Brain microvascular endothelial cell (primary cell): ENCODE measurements at regions not wholly inside any gene's neighbourhood (a gene's known extent, or its start where the extent isn't known, plus 50 kb on each side); places are given as distances from the start of the nearest gene placed in this dataset.
A peak's percentile ranks its signal among the peaks of the same experiment; 100 is the strongest.

Experiments
- DNase-seq: peaks from one replicate; pipeline ENCODE4 v3.0.0-alpha.2; 2020
- H3K27ac ChIP-seq: fragments of 250-450 bp; sonication (Bioruptor Pico); 2 replicates; pipeline ENCODE4 v1.5.1; 2020; ENCODE audit warnings: mild to moderate bottlenecking, moderate library complexity
- H3K27me3 ChIP-seq: fragments of 250-450 bp; sonication (Bioruptor Pico); replicated peaks from 2 replicates; pipeline ENCODE4 v1.5.1; 2020; ENCODE audit warnings: mild to moderate bottlenecking
- H3K36me3 ChIP-seq: fragments of 250-450 bp; sonication (Bioruptor Pico); replicated peaks from 2 replicates; pipeline ENCODE4 v1.5.1; 2020; ENCODE audit warnings: mild to moderate bottlenecking
- H3K4me3 ChIP-seq: 2 replicates; pipeline ENCODE4 v1.5.1; 2011; ENCODE audit warnings: low read depth, mild to moderate bottlenecking, control low read depth, low read length, moderate library complexity
- in situ Hi-C: cut with HindIII; loops from 2 replicates; pipeline ENCODE4 v1.10.0; 2017; ENCODE audit warnings: low sequenced_read_pairs, low pct_ligation_motif_present
- TF ChIP-seq, protein P1 (sequence below): IDR thresholded peaks from 2 replicates; pipeline ENCODE4 v1.5.1; 2011; ENCODE audit warnings: low read depth, mild to moderate bottlenecking, moderate library complexity, low read length, control low read depth, inconsistent platforms; ENCODE audit errors: missing control alignments

- peak; percentile 40 for DNase-seq
- H3K4me3 ChIP-seq = no peak overlapping the region
- H3K27ac ChIP-seq = no peak overlapping the region
- H3K27me3 ChIP-seq = no peaks in the 10 kb centered on the region
- in situ Hi-C loops = no loop called here
- TF ChIP-seq, protein P1, sequence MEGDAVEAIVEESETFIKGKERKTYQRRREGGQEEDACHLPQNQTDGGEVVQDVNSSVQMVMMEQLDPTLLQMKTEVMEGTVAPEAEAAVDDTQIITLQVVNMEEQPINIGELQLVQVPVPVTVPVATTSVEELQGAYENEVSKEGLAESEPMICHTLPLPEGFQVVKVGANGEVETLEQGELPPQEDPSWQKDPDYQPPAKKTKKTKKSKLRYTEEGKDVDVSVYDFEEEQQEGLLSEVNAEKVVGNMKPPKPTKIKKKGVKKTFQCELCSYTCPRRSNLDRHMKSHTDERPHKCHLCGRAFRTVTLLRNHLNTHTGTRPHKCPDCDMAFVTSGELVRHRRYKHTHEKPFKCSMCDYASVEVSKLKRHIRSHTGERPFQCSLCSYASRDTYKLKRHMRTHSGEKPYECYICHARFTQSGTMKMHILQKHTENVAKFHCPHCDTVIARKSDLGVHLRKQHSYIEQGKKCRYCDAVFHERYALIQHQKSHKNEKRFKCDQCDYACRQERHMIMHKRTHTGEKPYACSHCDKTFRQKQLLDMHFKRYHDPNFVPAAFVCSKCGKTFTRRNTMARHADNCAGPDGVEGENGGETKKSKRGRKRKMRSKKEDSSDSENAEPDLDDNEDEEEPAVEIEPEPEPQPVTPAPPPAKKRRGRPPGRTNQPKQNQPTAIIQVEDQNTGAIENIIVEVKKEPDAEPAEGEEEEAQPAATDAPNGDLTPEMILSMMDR = no peak
- no peaks in the 10 kb centered on the region for H3K36me3 ChIP-seq
These were observed 109.7 kb downstream of the NKX6-1 start for GRCh38 chr4:84389406-84389805.

DNA sequence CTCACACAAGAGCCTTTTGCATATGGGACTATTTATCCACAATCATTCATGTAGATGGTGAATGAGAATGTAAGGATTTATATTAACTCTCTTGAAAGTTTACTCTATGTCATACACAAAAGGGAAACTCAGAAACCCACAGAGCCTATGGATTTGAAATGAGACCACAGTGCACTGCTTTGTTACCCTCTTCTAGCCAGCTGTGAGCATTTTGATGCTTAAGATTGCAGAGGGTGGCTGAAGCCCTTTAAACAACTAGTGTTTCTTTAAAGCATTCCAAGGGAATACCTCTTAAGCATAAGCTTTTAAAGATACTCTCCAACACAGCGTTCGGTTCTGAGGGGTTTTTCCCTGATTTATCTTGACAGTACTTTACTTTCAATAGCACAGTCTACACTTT is 113.9 kb downstream of the NKX6-1 start:
- in situ Hi-C loops = no loop called here
- TF ChIP-seq, protein P1 = no peak
- no peak for DNase-seq
- no peaks in the 10 kb centered on the region for H3K27me3 ChIP-seq
- no peaks in the 10 kb centered on the region for H3K36me3 ChIP-seq
- H3K4me3 ChIP-seq = no peak overlapping the region
- H3K27ac ChIP-seq = no peak overlapping the region

DNA sequence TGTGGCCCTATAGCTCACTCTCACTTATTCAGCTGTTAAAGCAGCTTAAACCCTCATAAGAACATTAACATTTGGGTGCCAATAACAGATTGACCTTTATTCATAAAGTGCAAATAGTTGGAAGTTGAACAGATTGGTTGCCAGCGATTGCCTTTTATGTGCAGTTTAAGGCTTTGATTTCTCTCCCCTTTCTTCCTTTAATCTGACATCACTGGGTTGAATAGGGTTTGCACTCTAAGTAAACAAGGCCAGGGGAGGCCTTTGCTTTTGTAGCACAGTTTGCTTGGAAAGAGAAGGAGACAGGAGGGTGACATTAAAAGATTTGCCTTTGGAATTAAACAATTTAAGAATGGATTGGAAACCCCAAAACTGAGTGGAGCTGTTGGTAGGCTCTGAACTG is 114.3 kb downstream of the NKX6-1 start:
- in situ Hi-C loops = no loop called here
- Histone ChIP-seq H3K27ac (no peak overlapping the region), H3K4me3 (no peak overlapping the region)

DNA sequence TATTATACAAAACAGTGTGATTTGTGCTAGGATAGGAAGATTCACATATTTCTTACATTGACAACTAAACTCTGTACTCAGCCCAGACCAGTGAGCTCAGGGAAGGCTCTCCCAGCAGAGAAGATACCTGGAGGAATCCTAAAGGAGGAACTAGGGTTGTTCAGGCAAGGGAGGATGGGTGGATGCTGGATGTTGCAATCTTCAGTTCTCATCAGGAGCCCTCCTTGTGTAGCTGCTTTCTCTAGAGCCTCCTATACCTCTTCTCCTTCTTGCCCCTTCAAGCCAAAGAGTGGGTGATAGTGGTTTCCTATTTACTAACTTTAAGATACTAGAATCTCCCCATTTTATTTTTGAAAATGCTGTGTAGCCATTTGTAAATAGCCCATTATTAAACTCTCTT is 117.3 kb downstream of the NKX6-1 start:
- Histone ChIP-seq H3K36me3 (no peaks in the 10 kb centered on the region), H3K4me3 (no peak overlapping the region), H3K27ac (no peak overlapping the region), H3K27me3 (no peaks in the 10 kb centered on the region)
- in situ Hi-C loops = no loop called here
- DNase-seq = no peak
- TF ChIP-seq, protein P1 = no peak

More for the DNA sequence above, 114.3 kb downstream of the NKX6-1 start:
- Histone ChIP-seq H3K27me3 (no peaks in the 10 kb centered on the region), H3K36me3 (no peaks in the 10 kb centered on the region)
- DNase-seq = no peak
- TF ChIP-seq, protein P1 = no peak

DNA sequence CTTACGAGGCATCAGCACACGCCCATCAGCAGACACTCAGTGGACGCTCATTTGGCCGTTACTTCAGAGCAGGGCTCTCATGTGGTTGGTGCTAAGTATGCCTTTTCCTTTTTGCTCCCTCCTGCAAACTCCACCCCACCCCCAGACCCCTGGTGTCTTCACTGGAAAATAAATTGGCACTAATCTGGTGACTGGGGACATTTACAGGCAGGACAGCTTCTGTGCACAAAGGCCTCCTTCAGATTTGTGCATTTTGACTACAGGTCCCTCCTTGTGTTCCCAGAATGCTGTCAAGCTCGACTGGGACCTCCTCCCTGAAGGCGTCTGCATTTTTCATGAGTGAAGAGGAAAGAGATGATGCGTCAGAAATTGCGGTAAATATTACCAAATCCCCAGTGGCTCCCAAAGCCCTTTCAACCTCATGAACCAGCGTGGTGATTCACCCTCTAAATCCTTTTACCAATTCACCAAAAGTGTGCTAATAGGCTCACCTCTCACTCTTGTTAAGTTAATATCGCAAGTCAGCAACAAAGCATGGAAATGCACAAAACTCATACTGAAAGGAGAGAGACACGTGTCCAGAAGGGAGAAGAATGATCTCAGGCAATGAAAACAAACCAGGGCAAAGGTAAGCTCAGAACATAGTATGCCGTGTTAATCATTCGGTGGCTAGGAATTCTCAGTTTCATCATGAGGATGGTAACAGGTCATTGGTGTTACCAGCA is 119.0 kb downstream of the NKX6-1 start:
- no peaks in the 10 kb centered on the region for H3K27me3 ChIP-seq
- H3K4me3 ChIP-seq = no peak overlapping the region
- no peak overlapping the region for H3K27ac ChIP-seq
- no peaks in the 10 kb centered on the region for H3K36me3 ChIP-seq
- in situ Hi-C loops = no loop called here
- TF ChIP-seq, protein P1 = no peak
- peak; percentile 47 for DNase-seq

DNA sequence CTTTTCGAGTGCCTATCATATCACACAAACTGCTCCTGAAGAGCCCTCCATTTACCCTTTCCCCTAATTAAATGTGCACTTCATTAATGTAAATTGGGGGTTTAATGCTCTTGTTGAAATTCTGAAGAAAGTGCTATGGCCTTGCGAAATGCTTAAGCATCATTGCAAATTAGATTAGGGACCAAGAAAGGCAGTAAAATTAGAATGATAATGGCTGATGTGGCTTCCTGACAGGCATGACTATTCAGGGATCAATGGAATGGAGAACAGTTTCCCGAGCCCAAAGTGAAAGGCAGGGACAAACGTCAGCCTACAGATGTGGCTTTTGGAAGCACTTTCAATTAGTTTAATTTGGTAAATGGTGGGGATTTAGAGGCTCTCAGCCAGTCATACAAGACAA is 120.1 kb downstream of the NKX6-1 start:
- no peak overlapping the region for H3K27ac ChIP-seq
- in situ Hi-C loops = no loop called here
- TF ChIP-seq, protein P1 = no peak
- H3K36me3 ChIP-seq = no peaks in the 10 kb centered on the region
- no peak for DNase-seq
- no peak overlapping the region for H3K4me3 ChIP-seq
- H3K27me3 ChIP-seq = no peaks in the 10 kb centered on the region
